Adrenal gland (tissue), 5 donors: ENCODE measurements at regions not wholly inside any gene's neighbourhood (a gene's known extent, or its start where the extent isn't known, plus 50 kb on each side); places are given as distances from the start of the nearest gene placed in this dataset.

ENCODE experiments used
- CTCF ChIP-seq, 6 experiments: fragments of 450-650 bp in 4 of 6; fragments of 200-600 bp in 2 of 6; sonication (generic) in 1 of 6; IDR thresholded peaks; 1 replicate in 5 of 6; 2 replicates in 1 of 6; pipeline versions ENCODE4 v1.5.1 to v1.8.0; 2016 to 2021; ENCODE audit warnings: antibody characterized with exemption in 6 of 6, mild to moderate bottlenecking in 2 of 6, moderate library complexity in 1 of 6
- POLR2A ChIP-seq, 2 donors: fragments of 450-650 bp; IDR thresholded peaks; one replicate each; pipeline ENCODE4 v1.6.1; 2017; ENCODE audit warnings: antibody characterized with exemption in 2 of 2, mild to moderate bottlenecking in 2 of 2, moderate library complexity in 1 of 2
- donor health status: DM: no; HTN: no; CAD: no.

DNA sequence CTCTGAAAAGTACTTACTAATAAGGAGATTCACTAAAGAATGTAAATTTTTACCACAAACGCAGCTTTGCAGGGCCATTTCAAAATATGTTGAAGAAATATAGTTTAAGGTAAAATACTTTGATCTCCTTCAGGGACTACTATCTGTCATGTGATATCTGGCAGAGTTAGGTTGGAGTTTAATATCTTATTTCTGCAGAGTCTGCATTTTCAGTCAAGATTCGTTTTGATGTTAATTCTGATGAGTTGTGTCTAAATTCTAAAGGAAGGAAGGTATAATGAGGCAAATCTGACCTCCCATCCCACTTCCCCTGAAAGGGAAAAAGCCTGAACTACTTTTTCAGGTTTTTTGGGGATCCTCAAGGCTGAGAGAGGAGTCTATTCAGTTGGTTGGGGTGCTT lies 123.9 kb upstream of the TECRL start:
- TF ChIP-seq CTCF (IDR thresholded peaks at IDR 0.05) (no peak), POLR2A (IDR thresholded peaks at IDR 0.05) (no peak)
